ENCODE measurements at regions not wholly inside any gene's neighbourhood (a gene's known extent, or its start where the extent isn't known, plus 50 kb on each side); places are given as distances from the start of the nearest gene placed in this dataset.

GRCh38 chr14:101225157-101226152, 321.9 kb upstream of the RTL1 start:
- TF ChIP-seq, protein P1, sequence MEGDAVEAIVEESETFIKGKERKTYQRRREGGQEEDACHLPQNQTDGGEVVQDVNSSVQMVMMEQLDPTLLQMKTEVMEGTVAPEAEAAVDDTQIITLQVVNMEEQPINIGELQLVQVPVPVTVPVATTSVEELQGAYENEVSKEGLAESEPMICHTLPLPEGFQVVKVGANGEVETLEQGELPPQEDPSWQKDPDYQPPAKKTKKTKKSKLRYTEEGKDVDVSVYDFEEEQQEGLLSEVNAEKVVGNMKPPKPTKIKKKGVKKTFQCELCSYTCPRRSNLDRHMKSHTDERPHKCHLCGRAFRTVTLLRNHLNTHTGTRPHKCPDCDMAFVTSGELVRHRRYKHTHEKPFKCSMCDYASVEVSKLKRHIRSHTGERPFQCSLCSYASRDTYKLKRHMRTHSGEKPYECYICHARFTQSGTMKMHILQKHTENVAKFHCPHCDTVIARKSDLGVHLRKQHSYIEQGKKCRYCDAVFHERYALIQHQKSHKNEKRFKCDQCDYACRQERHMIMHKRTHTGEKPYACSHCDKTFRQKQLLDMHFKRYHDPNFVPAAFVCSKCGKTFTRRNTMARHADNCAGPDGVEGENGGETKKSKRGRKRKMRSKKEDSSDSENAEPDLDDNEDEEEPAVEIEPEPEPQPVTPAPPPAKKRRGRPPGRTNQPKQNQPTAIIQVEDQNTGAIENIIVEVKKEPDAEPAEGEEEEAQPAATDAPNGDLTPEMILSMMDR (conservative IDR thresholded peaks at IDR 0.05; ENCODE audit: low read depth, low read length), result no peak
- TF ChIP-seq EZH2 (IDR thresholded peaks at IDR 0.05; ENCODE audit: borderline replicate concordance, low read depth, low read length, poor library complexity, severe bottlenecking), result no peak

All from A673 (cell line).